Thoracic aorta (tissue), 2 donors: ENCODE measurements at regions not wholly inside any gene's neighbourhood (a gene's known extent, or its start where the extent isn't known, plus 50 kb on each side); places are given as distances from the start of the nearest gene placed in this dataset.

ENCODE experiments used
- ATAC-seq: fragments of 150-250 bp; one replicate; pipeline ENCODE4 v1.8.0; 2017; ENCODE audit warnings: low read depth; ENCODE audit not compliant: insufficient number of reproducible peaks, low FRiP score
- DNase-seq: peaks from one replicate; pipeline ENCODE4 v3.0.0-alpha.2; 2020; ENCODE audit warnings: low spot score
- H3K27ac ChIP-seq, 2 donors: fragments of 200-600 bp; sonication (generic); 1 replicate in 1 of 2; 2 replicates in 1 of 2; pipeline ENCODE4 v1.5.1; 2016; ENCODE audit warnings: mild to moderate bottlenecking in 2 of 2, moderate library complexity in 2 of 2
- H3K27me3 ChIP-seq: fragments of 200-600 bp; sonication (generic); replicated peaks from 2 replicates; pipeline ENCODE4 v1.6.0; 2016; ENCODE audit warnings: mild to moderate bottlenecking; ENCODE audit not compliant: insufficient read depth
- H3K36me3 ChIP-seq: fragments of 200-600 bp; sonication (generic); one replicate; pipeline ENCODE4 v1.5.1; 2016
- H3K4me1 ChIP-seq, 2 donors: fragments of 200-600 bp; sonication (generic); 1 replicate in 1 of 2; 2 replicates in 1 of 2; pipeline versions ENCODE4 v1.5.1 to v1.6.0; 2016; ENCODE audit warnings: low read depth in 2 of 2, mild to moderate bottlenecking in 1 of 2; ENCODE audit not compliant: control insufficient read depth in 1 of 2
- H3K4me3 ChIP-seq: fragments of 200-600 bp; sonication (generic); 2 replicates; pipeline ENCODE4 v1.5.1; 2016; ENCODE audit warnings: mild to moderate bottlenecking
- H3K9me3 ChIP-seq: fragments of 200-600 bp; sonication (generic); 2 replicates; pipeline ENCODE4 v1.5.1; 2016
- TF ChIP-seq, protein P1 (sequence below): fragments of 200-600 bp; sonication (generic); IDR thresholded peaks from one replicate; pipeline ENCODE4 v1.5.1; 2019; ENCODE audit warnings: antibody characterized with exemption

DNA sequence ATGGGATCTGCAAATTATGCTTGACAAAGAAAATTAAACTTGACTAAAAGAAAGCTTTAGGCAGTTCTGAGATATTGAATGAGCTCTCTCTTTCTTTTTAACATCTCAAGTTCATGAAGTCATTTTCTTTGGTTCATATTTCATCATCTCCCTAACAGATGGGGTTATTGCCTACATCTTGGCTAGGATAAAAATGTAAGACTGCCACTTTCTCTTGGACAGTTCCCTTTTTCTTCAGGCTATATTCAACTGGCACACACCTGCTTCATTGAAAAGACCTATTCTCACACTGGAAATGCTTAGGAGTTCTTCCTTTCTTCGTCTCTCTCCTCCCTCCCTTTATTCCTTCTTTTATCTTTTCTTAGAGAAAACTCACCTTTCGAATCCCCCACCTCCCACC is 355.9 kb upstream of the SEL1L start:
- no peaks in the 10 kb centered on the region for H3K9me3 ChIP-seq
- H3K27me3 ChIP-seq = no peaks in the 10 kb centered on the region
- no peak for ATAC-seq
- TF ChIP-seq, protein P1, sequence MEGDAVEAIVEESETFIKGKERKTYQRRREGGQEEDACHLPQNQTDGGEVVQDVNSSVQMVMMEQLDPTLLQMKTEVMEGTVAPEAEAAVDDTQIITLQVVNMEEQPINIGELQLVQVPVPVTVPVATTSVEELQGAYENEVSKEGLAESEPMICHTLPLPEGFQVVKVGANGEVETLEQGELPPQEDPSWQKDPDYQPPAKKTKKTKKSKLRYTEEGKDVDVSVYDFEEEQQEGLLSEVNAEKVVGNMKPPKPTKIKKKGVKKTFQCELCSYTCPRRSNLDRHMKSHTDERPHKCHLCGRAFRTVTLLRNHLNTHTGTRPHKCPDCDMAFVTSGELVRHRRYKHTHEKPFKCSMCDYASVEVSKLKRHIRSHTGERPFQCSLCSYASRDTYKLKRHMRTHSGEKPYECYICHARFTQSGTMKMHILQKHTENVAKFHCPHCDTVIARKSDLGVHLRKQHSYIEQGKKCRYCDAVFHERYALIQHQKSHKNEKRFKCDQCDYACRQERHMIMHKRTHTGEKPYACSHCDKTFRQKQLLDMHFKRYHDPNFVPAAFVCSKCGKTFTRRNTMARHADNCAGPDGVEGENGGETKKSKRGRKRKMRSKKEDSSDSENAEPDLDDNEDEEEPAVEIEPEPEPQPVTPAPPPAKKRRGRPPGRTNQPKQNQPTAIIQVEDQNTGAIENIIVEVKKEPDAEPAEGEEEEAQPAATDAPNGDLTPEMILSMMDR = no peak
- DNase-seq = no peak
- H3K4me1 ChIP-seq = no peaks in the 10 kb centered on the region
- no peak overlapping the region for H3K4me3 ChIP-seq
- H3K36me3 ChIP-seq = no peaks in the 10 kb centered on the region
- H3K27ac ChIP-seq = no peak overlapping the region

DNA sequence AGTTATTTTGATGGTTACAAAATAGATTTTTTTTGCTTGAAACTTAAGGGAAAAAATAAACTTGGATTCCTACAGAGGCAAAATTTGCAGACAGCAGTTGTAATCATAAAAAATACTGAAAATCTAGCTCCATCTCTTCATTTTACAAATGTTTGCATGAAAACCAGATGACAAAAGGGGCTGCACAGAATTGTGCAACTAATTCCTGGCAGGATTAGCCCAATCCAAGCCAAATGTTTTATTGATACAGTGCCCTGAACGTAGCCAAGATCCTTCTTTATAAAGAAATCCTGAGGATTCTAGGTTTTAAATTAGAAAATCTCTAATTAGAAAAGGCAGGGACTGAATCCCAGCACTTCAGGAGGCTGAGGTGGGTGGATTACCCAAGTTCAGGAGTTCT is 356.4 kb upstream of the SEL1L start:
- TF ChIP-seq, protein P1 = no peak
- Histone ChIP-seq H3K36me3 (no peaks in the 10 kb centered on the region), H3K4me3 (no peak overlapping the region), H3K27me3 (no peaks in the 10 kb centered on the region), H3K4me1 (no peaks in the 10 kb centered on the region), H3K9me3 (no peaks in the 10 kb centered on the region), H3K27ac (no peak overlapping the region)
- ATAC-seq (no peak), DNase-seq (no peak)

DNA sequence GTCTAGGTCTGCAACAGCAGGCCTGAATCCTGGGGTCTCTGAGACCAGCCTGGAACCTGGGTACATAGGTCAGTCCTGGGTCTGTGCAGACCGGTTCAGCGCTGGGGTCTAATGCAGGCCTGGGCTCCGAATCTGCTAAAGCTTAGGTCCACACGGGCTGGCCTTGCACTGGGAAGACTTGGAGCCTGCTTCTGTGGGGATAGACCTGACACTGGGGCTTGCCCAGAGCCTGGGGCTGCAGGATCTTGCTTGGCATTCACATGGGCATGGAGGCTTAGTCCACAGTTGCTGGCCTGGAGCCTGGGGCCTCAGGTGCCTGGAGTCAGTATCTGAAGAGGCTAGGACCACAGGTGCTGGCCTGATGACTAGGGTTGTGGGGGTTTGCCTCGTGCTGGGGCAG is 369.8 kb upstream of the SEL1L start:
- H3K36me3 ChIP-seq = no peaks in the 10 kb centered on the region
- H3K4me3 ChIP-seq = no peak overlapping the region
- H3K27me3 ChIP-seq = no peaks in the 10 kb centered on the region
- H3K4me1 ChIP-seq = no peaks in the 10 kb centered on the region
- H3K9me3 ChIP-seq = peaks cover 3% of the 10 kb centered on the region
- no peak overlapping the region for H3K27ac ChIP-seq
- TF ChIP-seq, protein P1 = no peak
- no peak for ATAC-seq
- DNase-seq = no peak

DNA sequence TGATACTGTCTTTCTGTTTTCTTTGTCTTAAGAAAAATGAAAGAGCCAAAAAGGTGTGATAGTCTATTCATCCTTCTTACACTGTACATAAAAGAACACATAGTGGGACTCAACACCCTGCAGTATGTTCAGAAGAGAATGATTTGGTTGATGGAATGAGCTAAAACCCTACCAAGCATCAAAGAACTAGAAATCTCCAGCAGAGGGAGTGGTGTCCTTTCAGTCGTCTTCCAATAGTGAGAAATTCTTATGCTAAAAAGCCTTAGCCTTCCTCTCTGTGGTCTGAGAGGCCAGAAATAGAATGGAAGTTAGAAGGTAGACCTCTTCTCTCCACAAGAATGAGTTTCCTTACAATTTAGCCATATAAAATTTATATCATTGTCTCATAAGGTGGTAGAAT is 393.4 kb upstream of the SEL1L start:
- Histone ChIP-seq H3K4me1 (no peaks in the 10 kb centered on the region), H3K36me3 (no peaks in the 10 kb centered on the region), H3K27ac (no peak overlapping the region), H3K9me3 (no peaks in the 10 kb centered on the region), H3K27me3 (no peaks in the 10 kb centered on the region), H3K4me3 (no peak overlapping the region)
- TF ChIP-seq, protein P1 = no peak
- DNase-seq = no peak
- ATAC-seq = no peak

DNA sequence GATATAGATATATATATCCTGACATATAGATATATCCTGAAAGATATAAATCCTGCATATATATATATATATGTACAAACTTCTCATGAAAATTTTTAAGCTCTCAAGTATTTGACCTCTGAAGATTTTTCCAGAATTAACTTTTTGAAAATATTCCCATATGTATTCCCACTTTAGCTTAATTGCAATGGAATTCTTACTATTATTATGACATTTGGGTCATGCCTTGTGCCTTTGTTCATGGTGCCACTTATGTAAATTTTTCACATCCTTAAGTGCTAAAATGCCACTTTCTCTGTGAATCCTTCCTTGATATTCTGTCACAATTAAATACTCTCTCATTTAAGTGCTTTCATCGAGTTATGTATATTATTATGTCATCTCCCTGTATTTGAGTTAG is 398.2 kb upstream of the SEL1L start:
- no peaks in the 10 kb centered on the region for H3K36me3 ChIP-seq
- H3K4me3 ChIP-seq = no peak overlapping the region
- H3K9me3 ChIP-seq = no peaks in the 10 kb centered on the region
- peaks cover 0 to 6% of the 10 kb centered on the region in 2 donors for H3K4me1 ChIP-seq
- H3K27ac ChIP-seq = no peak overlapping the region
- H3K27me3 ChIP-seq = no peaks in the 10 kb centered on the region
- DNase-seq (no peak), ATAC-seq (no peak)
- TF ChIP-seq, protein P1 = no peak
